Left lung (tissue), 4 donors: ENCODE measurements at regions not wholly inside any gene's neighbourhood (a gene's known extent, or its start where the extent isn't known, plus 50 kb on each side); places are given as distances from the start of the nearest gene placed in this dataset.

ENCODE experiments used
- ATAC-seq: fragments of 200-7000 bp; cut with Tn5 transposase; one replicate; pipeline ENCODE4 v1.9.1; 2020; ENCODE audit warnings: moderate library complexity
- DNase-seq, 4 donors: peaks; one replicate each; pipeline ENCODE4 v3.0.0-alpha.2; 2013 to 2020
- H3K27ac ChIP-seq, 2 donors: fragments of 200-600 bp; sonication (generic) in 1 of 2; one replicate each; pipeline versions ENCODE4 v1.5.0 to v1.8.0; 2020 to 2021
- H3K27me3 ChIP-seq, 2 donors: fragments of 200-600 bp; sonication (generic) in 1 of 2; one replicate each; pipeline versions ENCODE4 v1.5.0 to v1.8.0; 2020 to 2021
- H3K36me3 ChIP-seq, 2 donors: fragments of 200-600 bp; sonication (generic) in 1 of 2; one replicate each; pipeline versions ENCODE4 v1.5.0 to v1.8.0; 2020 to 2021
- H3K4me1 ChIP-seq, 2 donors: fragments of 200-600 bp; one replicate each; pipeline ENCODE4 v1.8.0; 2021
- H3K4me3 ChIP-seq, 2 donors: fragments of 200-600 bp; sonication (generic) in 1 of 2; one replicate each; pipeline versions ENCODE4 v1.5.0 to v1.8.0; 2020 to 2021; ENCODE audit warnings: mild to moderate bottlenecking in 1 of 2
- H3K9me3 ChIP-seq, 2 donors: fragments of 200-600 bp; sonication (generic) in 1 of 2; one replicate each; pipeline versions ENCODE4 v1.5.0 to v1.8.0; 2020 to 2021
- CTCF ChIP-seq, 2 donors: fragments of 200-600 bp; sonication (generic) in 1 of 2; IDR thresholded peaks; one replicate each; pipeline versions ENCODE4 v1.5.0 to v1.8.0; 2021; ENCODE audit warnings: antibody characterized with exemption in 2 of 2
- intact Hi-C, 2 donors: fragments of 100-400 bp; cut with DNase I; formaldehyde crosslinking; loops; one replicate each; pipeline versions ENCODE4 v1.11.2 to v1.14.2; 2022
- donor health status: DM: no; HTN: yes; CAD: no.
- donor health status: DM: no; HTN: no; CAD: no.

GRCh38 chr4:33052241-33052640 is 2332.1 kb downstream of the PCDH7 start:
- H3K27ac ChIP-seq, result no peak overlapping the region
- no peak for ATAC-seq
- intact Hi-C loops, result no loop called here
- DNase-seq, result peak in 2 of 4 donors; percentile 34 to 36
- H3K27me3 ChIP-seq, result no peaks in the 10 kb centered on the region
- H3K4me1 ChIP-seq, result no peaks in the 10 kb centered on the region
- no peaks in the 10 kb centered on the region for H3K36me3 ChIP-seq
- H3K9me3 ChIP-seq, result no peaks in the 10 kb centered on the region
- H3K4me3 ChIP-seq, result no peak overlapping the region
- TF ChIP-seq CTCF (IDR thresholded peaks at IDR 0.05), result no peak

GRCh38 chr4:33054161-33054560 is 2334.0 kb downstream of the PCDH7 start:
- DNase-seq (no peak), ATAC-seq (no peak)
- H3K4me3 ChIP-seq, result no peak overlapping the region
- no peaks in the 10 kb centered on the region for H3K4me1 ChIP-seq
- TF ChIP-seq CTCF (IDR thresholded peaks at IDR 0.05), result no peak
- no peak overlapping the region for H3K27ac ChIP-seq
- intact Hi-C loops, result no loop called here
- no peaks in the 10 kb centered on the region for H3K9me3 ChIP-seq
- no peaks in the 10 kb centered on the region for H3K27me3 ChIP-seq
- H3K36me3 ChIP-seq, result no peaks in the 10 kb centered on the region

- no peaks in the 10 kb centered on the region for H3K9me3 ChIP-seq
- ATAC-seq (no peak), DNase-seq (no peak)
- no peak overlapping the region for H3K27ac ChIP-seq
- H3K36me3 ChIP-seq, result no peaks in the 10 kb centered on the region
- intact Hi-C loops, result no loop called here
- H3K4me1 ChIP-seq, result no peaks in the 10 kb centered on the region
- H3K27me3 ChIP-seq, result no peaks in the 10 kb centered on the region
- H3K4me3 ChIP-seq, result no peak overlapping the region
- no peak for TF ChIP-seq CTCF (IDR thresholded peaks at IDR 0.05)
Measured at GRCh38 chr4:33054656-33055196, 2334.6 kb downstream of the PCDH7 start.

- H3K27me3 ChIP-seq, result no peaks in the 10 kb centered on the region
- H3K4me1 ChIP-seq, result no peaks in the 10 kb centered on the region
- H3K9me3 ChIP-seq, result no peaks in the 10 kb centered on the region
- ATAC-seq (no peak), DNase-seq (no peak)
- intact Hi-C loops, result no loop called here
- no peak overlapping the region for H3K27ac ChIP-seq
- no peak for TF ChIP-seq CTCF (IDR thresholded peaks at IDR 0.05)
- H3K4me3 ChIP-seq, result no peak overlapping the region
- H3K36me3 ChIP-seq, result no peaks in the 10 kb centered on the region
Measured at GRCh38 chr4:33057736-33058135, 2337.6 kb downstream of the PCDH7 start.

GRCh38 chr4:33058998-33059397 is 2338.8 kb downstream of the PCDH7 start:
- Histone ChIP-seq H3K4me3 (no peak overlapping the region), H3K27ac (no peak overlapping the region), H3K4me1 (no peaks in the 10 kb centered on the region), H3K27me3 (no peaks in the 10 kb centered on the region), H3K9me3 (no peaks in the 10 kb centered on the region), H3K36me3 (no peaks in the 10 kb centered on the region)
- no peak for TF ChIP-seq CTCF (IDR thresholded peaks at IDR 0.05)
- DNase-seq (no peak), ATAC-seq (no peak)
- intact Hi-C loops, result no loop called here
